B cell (primary cell): ENCODE measurements at regions not wholly inside any gene's neighbourhood (a gene's known extent, or its start where the extent isn't known, plus 50 kb on each side); places are given as distances from the start of the nearest gene placed in this dataset.
"Not testable (repeated sequence)": the region's sequence is repeated elsewhere in the genome, so short reads cannot be mapped to it uniquely, and the experiment has no call there.

ENCODE experiments used
- EZH2 ChIP-seq: IDR thresholded peaks from 2 replicates; pipeline ENCODE4 v1.6.1; 2012; ENCODE audit warnings: borderline replicate concordance, low read depth, mild to moderate bottlenecking, moderate library complexity, low read length; ENCODE audit not compliant: insufficient read depth, poor library complexity, severe bottlenecking
- TF ChIP-seq, protein P1 (sequence below): fragments of 200-600 bp; IDR thresholded peaks from one replicate; pipeline ENCODE4 v1.8.0; 2022; ENCODE audit warnings: antibody characterized with exemption, mild to moderate bottlenecking

DNA sequence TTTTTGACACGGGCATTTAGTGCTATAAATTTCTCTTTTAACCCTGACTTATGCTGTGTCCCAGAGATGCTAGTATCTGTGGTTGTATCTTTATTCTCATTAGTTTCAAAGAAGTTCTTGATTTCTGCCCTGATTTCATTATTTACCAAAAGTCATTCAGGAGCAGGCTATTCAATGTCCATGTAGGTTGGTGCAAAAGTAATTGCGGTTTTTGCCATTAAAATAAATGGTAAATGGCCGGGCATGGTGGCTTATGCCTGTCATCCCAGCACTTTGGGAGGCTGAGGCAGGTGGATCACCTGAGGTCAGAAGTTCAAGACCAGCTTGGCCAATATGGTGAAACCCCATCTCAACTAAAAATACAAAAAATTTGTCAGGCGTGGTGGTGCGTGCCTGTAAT, 1097.4 kb upstream of the SLIT2 start:
- TF ChIP-seq, protein P1, sequence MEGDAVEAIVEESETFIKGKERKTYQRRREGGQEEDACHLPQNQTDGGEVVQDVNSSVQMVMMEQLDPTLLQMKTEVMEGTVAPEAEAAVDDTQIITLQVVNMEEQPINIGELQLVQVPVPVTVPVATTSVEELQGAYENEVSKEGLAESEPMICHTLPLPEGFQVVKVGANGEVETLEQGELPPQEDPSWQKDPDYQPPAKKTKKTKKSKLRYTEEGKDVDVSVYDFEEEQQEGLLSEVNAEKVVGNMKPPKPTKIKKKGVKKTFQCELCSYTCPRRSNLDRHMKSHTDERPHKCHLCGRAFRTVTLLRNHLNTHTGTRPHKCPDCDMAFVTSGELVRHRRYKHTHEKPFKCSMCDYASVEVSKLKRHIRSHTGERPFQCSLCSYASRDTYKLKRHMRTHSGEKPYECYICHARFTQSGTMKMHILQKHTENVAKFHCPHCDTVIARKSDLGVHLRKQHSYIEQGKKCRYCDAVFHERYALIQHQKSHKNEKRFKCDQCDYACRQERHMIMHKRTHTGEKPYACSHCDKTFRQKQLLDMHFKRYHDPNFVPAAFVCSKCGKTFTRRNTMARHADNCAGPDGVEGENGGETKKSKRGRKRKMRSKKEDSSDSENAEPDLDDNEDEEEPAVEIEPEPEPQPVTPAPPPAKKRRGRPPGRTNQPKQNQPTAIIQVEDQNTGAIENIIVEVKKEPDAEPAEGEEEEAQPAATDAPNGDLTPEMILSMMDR: not testable (repeated sequence)
- not testable (repeated sequence) for TF ChIP-seq EZH2
